OCI-LY3 (cell line): ENCODE measurements at regions not wholly inside any gene's neighbourhood (a gene's known extent, or its start where the extent isn't known, plus 50 kb on each side); places are given as distances from the start of the nearest gene placed in this dataset.

Source experiments
- H2AFZ ChIP-seq: fragments of 200-600, 300-600 bp; shearing (Covaris generic); 2 replicates; pipeline ENCODE4 v1.6.0; 2014; ENCODE audit warnings: antibody characterized with exemption, low read depth, low read length
- H3K27ac ChIP-seq: fragments of 200-600, 300-600 bp; sonication (generic); 2 replicates; pipeline ENCODE4 v1.5.1; 2014; ENCODE audit warnings: mild to moderate bottlenecking, low read length, moderate library complexity, mixed read lengths
- H3K27me3 ChIP-seq: fragments of 200-600, 300-600 bp; sonication (generic); 2 replicates; pipeline ENCODE4 v1.6.1; 2014; ENCODE audit warnings: low read depth, low read length, mixed read lengths
- H3K36me3 ChIP-seq: fragments of 200-600, 300-600 bp; sonication (generic); replicated peaks from 2 replicates; pipeline ENCODE3; 2014; ENCODE audit warnings: low read depth, low read length, mixed read lengths
- H3K4me1 ChIP-seq: fragments of 300-600, 200-600 bp; sonication (generic); 2 replicates; pipeline ENCODE4 v1.6.1; 2014; ENCODE audit warnings: low read length, mixed read lengths
- H3K4me2 ChIP-seq: fragments of 200-600, 300-600 bp; sonication (generic); 2 replicates; pipeline ENCODE4 v1.6.1; 2014; ENCODE audit warnings: low read length, mixed read lengths
- H3K4me3 ChIP-seq: fragments of 300-600, 200-600 bp; sonication (generic); 2 replicates; pipeline ENCODE4 v1.5.1; 2014; ENCODE audit warnings: antibody characterized with exemption, mild to moderate bottlenecking, low read length, moderate library complexity
- H3K79me2 ChIP-seq: fragments of 300-600, 200-600 bp; shearing (Covaris generic); 2 replicates; pipeline ENCODE4 v1.6.1; 2014; ENCODE audit warnings: mild to moderate bottlenecking, low read length, mixed read lengths
- H3K9ac ChIP-seq: fragments of 300-600, 200-600 bp; shearing (Covaris generic); 2 replicates; pipeline ENCODE4 v1.6.0; 2014; ENCODE audit warnings: mild to moderate bottlenecking, low read length, moderate library complexity
- H3K9me3 ChIP-seq: fragments of 200-600, 300-600 bp; shearing (Covaris generic); 2 replicates; pipeline ENCODE4 v1.6.1; 2014; ENCODE audit warnings: low read length, mixed read lengths; ENCODE audit not compliant: insufficient read depth
- H4K20me1 ChIP-seq: fragments of 200-600, 300-600 bp; sonication (generic); 2 replicates; pipeline ENCODE4 v1.6.1; 2016; ENCODE audit warnings: low read length, mixed read lengths; ENCODE audit not compliant: insufficient read depth
- EZH2phosphoT487 ChIP-seq: fragments of 200-600 bp; shearing (Covaris generic); IDR thresholded peaks from 2 replicates; pipeline ENCODE4 v1.6.1; 2018; ENCODE audit warnings: antibody characterized with exemption, mixed run types, low read depth
- TF ChIP-seq, protein P1 (sequence below): fragments of 200-600, 300-600 bp; sonication (generic); IDR thresholded peaks from 2 replicates; pipeline ENCODE4 v1.5.1; 2014; ENCODE audit warnings: antibody characterized with exemption, low read length, low read depth

DNA sequence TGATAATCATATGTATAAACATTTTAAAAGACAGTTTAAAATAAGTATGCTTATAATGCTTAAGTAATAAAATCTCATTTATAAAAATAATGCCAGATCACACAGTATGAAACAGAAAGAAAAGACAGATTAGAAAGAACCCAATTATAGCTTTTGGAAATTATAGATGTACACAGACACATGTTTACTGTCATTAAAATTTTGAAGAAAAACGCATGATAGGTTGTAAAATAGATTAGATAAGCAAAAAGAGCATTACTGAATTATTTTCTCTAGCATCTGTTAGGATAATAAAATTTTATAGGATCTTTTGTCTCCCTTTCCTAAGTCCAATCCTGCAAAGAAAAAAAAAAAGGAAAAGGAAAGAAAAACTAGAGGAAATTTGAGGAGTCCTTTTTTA, 1107.3 kb upstream of the LRRN3 start:
- TF ChIP-seq, protein P1, sequence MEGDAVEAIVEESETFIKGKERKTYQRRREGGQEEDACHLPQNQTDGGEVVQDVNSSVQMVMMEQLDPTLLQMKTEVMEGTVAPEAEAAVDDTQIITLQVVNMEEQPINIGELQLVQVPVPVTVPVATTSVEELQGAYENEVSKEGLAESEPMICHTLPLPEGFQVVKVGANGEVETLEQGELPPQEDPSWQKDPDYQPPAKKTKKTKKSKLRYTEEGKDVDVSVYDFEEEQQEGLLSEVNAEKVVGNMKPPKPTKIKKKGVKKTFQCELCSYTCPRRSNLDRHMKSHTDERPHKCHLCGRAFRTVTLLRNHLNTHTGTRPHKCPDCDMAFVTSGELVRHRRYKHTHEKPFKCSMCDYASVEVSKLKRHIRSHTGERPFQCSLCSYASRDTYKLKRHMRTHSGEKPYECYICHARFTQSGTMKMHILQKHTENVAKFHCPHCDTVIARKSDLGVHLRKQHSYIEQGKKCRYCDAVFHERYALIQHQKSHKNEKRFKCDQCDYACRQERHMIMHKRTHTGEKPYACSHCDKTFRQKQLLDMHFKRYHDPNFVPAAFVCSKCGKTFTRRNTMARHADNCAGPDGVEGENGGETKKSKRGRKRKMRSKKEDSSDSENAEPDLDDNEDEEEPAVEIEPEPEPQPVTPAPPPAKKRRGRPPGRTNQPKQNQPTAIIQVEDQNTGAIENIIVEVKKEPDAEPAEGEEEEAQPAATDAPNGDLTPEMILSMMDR: no peak
- no peak for TF ChIP-seq EZH2phosphoT487
- no peak overlapping the region for H2AFZ ChIP-seq
- no peaks in the 10 kb centered on the region for H3K79me2 ChIP-seq
- no peak overlapping the region for H3K27ac ChIP-seq
- H4K20me1 ChIP-seq: no peaks in the 10 kb centered on the region
- H3K27me3 ChIP-seq: no peaks in the 10 kb centered on the region
- no peak overlapping the region for H3K9ac ChIP-seq
- H3K9me3 ChIP-seq: peaks cover 4% of the 10 kb centered on the region; the same call in 1 of the 2 replicates
- no peaks in the 10 kb centered on the region for H3K36me3 ChIP-seq
- H3K4me1 ChIP-seq: no peaks in the 10 kb centered on the region
- no peak overlapping the region for H3K4me3 ChIP-seq
- H3K4me2 ChIP-seq: no peak overlapping the region

DNA sequence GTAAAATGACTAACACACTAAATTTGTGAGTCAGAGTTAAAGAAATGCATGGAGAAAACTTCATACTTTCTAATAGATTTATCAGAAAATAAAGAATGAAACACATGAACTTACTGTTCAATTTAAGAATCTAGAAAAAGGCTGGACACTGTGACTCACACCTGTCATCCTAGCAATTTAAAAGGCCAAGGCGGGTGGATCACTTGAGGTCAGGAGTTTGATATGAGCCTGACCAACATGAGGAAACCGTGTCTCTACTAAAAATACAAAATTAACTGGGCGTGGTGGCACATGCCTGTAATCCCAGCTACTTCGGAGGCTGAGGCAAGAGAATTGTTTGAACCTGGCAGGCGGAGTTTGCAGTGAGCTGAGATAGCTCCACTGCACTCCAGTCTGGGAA, 1106.2 kb upstream of the LRRN3 start:
- no peaks in the 10 kb centered on the region for H3K36me3 ChIP-seq
- H3K4me2 ChIP-seq: no peak overlapping the region
- no peaks in the 10 kb centered on the region for H3K79me2 ChIP-seq
- H3K4me3 ChIP-seq: no peak overlapping the region
- H3K9ac ChIP-seq: no peak overlapping the region
- H3K27me3 ChIP-seq: no peaks in the 10 kb centered on the region
- no peak overlapping the region for H2AFZ ChIP-seq
- TF ChIP-seq EZH2phosphoT487: no peak
- TF ChIP-seq, protein P1: no peak
- H3K27ac ChIP-seq: no peak overlapping the region
- H3K4me1 ChIP-seq: no peaks in the 10 kb centered on the region
- no peaks in the 10 kb centered on the region for H4K20me1 ChIP-seq
- H3K9me3 ChIP-seq: peaks cover 4% of the 10 kb centered on the region; the same call in 1 of the 2 replicates

DNA sequence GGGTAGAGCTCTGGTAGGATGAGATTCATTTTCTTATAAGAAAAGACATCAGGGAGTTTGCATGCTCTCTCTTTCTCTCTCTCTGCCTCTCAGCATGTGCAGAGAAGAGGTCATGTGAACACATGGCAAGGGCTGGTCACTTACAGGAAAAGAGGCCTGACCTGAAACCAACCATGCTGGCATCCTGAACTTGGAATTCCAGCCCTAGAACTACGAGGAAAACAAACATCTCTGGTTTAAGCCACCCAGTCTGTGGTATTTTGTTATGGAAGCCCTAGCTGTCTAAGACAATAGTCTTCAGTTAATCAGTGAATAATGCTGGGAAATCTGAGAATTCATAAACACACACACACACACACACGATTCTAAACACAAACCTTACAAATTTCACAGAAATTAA, 1104.2 kb upstream of the LRRN3 start:
- H3K36me3 ChIP-seq: no peaks in the 10 kb centered on the region
- H4K20me1 ChIP-seq: no peaks in the 10 kb centered on the region
- H2AFZ ChIP-seq: no peak overlapping the region
- peaks cover 4% of the 10 kb centered on the region; the same call in 1 of the 2 replicates for H3K9me3 ChIP-seq
- no peaks in the 10 kb centered on the region for H3K79me2 ChIP-seq
- no peaks in the 10 kb centered on the region for H3K27me3 ChIP-seq
- no peaks in the 10 kb centered on the region for H3K4me1 ChIP-seq
- H3K27ac ChIP-seq: no peak overlapping the region
- H3K4me2 ChIP-seq: no peak overlapping the region
- H3K9ac ChIP-seq: no peak overlapping the region
- H3K4me3 ChIP-seq: no peak overlapping the region
- no peak for TF ChIP-seq EZH2phosphoT487
- TF ChIP-seq, protein P1: no peak

DNA sequence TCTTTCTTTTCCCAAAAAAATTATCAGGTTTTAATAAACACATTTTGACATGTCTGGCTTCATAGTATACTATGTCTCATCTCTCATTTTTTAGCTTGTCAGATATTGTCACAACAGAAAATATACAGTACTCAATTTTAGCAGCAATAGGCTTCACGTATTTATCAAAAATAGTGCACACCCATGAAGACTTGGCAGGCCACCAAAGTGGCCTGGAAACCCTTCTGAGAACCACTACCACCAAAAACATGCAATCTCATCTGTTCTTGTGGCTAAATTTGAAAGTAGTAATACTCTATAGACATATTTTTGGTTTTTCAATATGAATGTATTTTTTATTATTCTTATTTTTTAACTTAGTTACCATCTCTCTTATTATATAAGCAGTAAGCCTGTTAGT, 1094.5 kb upstream of the LRRN3 start:
- H3K27me3 ChIP-seq: no peaks in the 10 kb centered on the region
- no peak overlapping the region for H3K4me2 ChIP-seq
- H3K9me3 ChIP-seq: no peaks in the 10 kb centered on the region
- H2AFZ ChIP-seq: no peak overlapping the region
- no peaks in the 10 kb centered on the region for H3K36me3 ChIP-seq
- no peak overlapping the region for H3K4me3 ChIP-seq
- no peak overlapping the region for H3K27ac ChIP-seq
- no peaks in the 10 kb centered on the region for H3K79me2 ChIP-seq
- H3K4me1 ChIP-seq: no peaks in the 10 kb centered on the region
- H3K9ac ChIP-seq: no peak overlapping the region
- TF ChIP-seq EZH2phosphoT487: no peak
- TF ChIP-seq, protein P1: no peak
- no peaks in the 10 kb centered on the region for H4K20me1 ChIP-seq
